GM12878 (cell line): ENCODE measurements at regions not wholly inside any gene's neighbourhood (a gene's known extent, or its start where the extent isn't known, plus 50 kb on each side); places are given as distances from the start of the nearest gene placed in this dataset.

Experiments
- ATAC-seq: fragments of 200-7000 bp; cut with Tn5 transposase; 3 replicates; pipeline ENCODE4 v1.9.1; 2020; ENCODE audit warnings: mild to moderate bottlenecking, moderate library complexity
- BruUV-seq: library from RNA; stranded (reverse); fragments of 400-500 nt; replicated peaks from 2 replicates; lab custom pipeline; 2021; lab: Mats Ljungman, UMichigan
- CTCF ChIA-PET: fragments of 300-600 bp; sonication (Branson Sonifier 250); formaldehyde crosslinking; extraction: SDS; loops from one replicate; lab custom pipeline; 2021; ENCODE audit warnings: inconsistent platforms; lab: Yijun Ruan, JAX
- POLR2A ChIA-PET: fragments of 350-600 bp; formaldehyde crosslinking; extraction: SDS; loops from one replicate; lab custom pipeline; 2021; ENCODE audit warnings: inconsistent platforms; lab: Charles Lee
- RAD21 ChIA-PET: fragments of 300-600 bp; sonication (Branson Sonifier 250); formaldehyde crosslinking; loops from one replicate; lab custom pipeline; 2023; ENCODE audit warnings: antibody characterized with exemption; ENCODE audit not compliant: unreplicated experiment; lab: Charles Lee
- SMC1A ChIA-PET: fragments of 300-600 bp; sonication (Branson Sonifier 250); formaldehyde crosslinking; loops from one replicate; lab custom pipeline; 2023; ENCODE audit not compliant: unreplicated experiment, uncharacterized antibody; lab: Charles Lee
- DNase-seq: peaks from one replicate; pipeline ENCODE4 v3.0.0-alpha.2; 2011; ENCODE audit warnings: low read depth, low spot score
- FAIRE-seq: peaks from 3 replicates; lab custom pipeline; 2011; peaks lifted over from hg19 to GRCh38; lab: Jason Lieb, UNC
- H2AFZ ChIP-seq: 2 replicates; pipeline ENCODE4 v1.6.0; 2011; ENCODE audit warnings: low read depth, low read length, control low read depth; ENCODE audit not compliant: control insufficient read depth
- H3K27ac ChIP-seq: 2 replicates; pipeline ENCODE4 v1.5.1; 2011; ENCODE audit warnings: control low read depth; ENCODE audit not compliant: control insufficient read depth, insufficient read depth
- H3K27me3 ChIP-seq, 2 experiments: replicated peaks in 1 of 2; 2 replicates each; pipeline versions ENCODE4 v1.6.0 to v1.6.1; 2011; ENCODE audit warnings: low read length in 1 of 2; ENCODE audit not compliant: control insufficient read depth in 2 of 2, insufficient read depth in 2 of 2
- H3K36me3 ChIP-seq, 2 experiments: 2 replicates each; pipeline ENCODE4 v1.5.1; 2011; ENCODE audit warnings: low read length in 1 of 2; ENCODE audit not compliant: control insufficient read depth in 2 of 2, insufficient read depth in 2 of 2
- H3K4me1 ChIP-seq: 2 replicates; pipeline ENCODE4 v1.6.1; 2011; ENCODE audit warnings: mild to moderate bottlenecking, low read length, moderate library complexity, mixed read lengths; ENCODE audit not compliant: control insufficient read depth, insufficient read depth
- H3K4me2 ChIP-seq: 2 replicates; pipeline ENCODE4 v1.6.0; 2011; ENCODE audit warnings: control low read depth; ENCODE audit not compliant: control insufficient read depth, insufficient read depth
- H3K4me3 ChIP-seq: fragments of 200-600 bp; sonication (generic); 2 replicates; pipeline ENCODE4 v1.5.1; 2016
- H3K79me2 ChIP-seq: 2 replicates; pipeline ENCODE4 v1.6.0; 2011; ENCODE audit warnings: low read length; ENCODE audit not compliant: control insufficient read depth, insufficient read depth
- H3K9ac ChIP-seq: 2 replicates; pipeline ENCODE4 v1.8.0; 2011; ENCODE audit warnings: low read length, control low read depth, mixed read lengths; ENCODE audit not compliant: control insufficient read depth, insufficient read depth
- H3K9me3 ChIP-seq: replicated peaks from 3 replicates; pipeline ENCODE4 v1.5.1; 2011; ENCODE audit warnings: mild to moderate bottlenecking, low read length; ENCODE audit not compliant: control insufficient read depth, insufficient read depth
- H4K20me1 ChIP-seq: 2 replicates; pipeline ENCODE4 v1.6.0; 2011; ENCODE audit not compliant: control insufficient read depth, insufficient read depth
- CHD2 ChIP-seq: IDR thresholded peaks from 2 replicates; pipeline ENCODE4 v1.6.1; 2011; ENCODE audit warnings: low read depth, low read length, improper control_type of control experiment, borderline replicate concordance
- E2F8 ChIP-seq: fragments of 450-650 bp; IDR thresholded peaks from 2 replicates; pipeline ENCODE4 v1.6.1; 2018; ENCODE audit warnings: mild to moderate bottlenecking, low read depth, moderate library complexity; ENCODE audit not compliant: partially characterized antibody
- IKZF2 ChIP-seq, 2 experiments: fragments of 450-650 bp; IDR thresholded peaks; 2 replicates each; pipeline ENCODE4 v1.6.1; 2017; ENCODE audit warnings: mild to moderate bottlenecking in 2 of 2, moderate library complexity in 2 of 2
- SP1 ChIP-seq: IDR thresholded peaks from one replicate; pipeline ENCODE4 v1.6.1; 2011; ENCODE audit warnings: low read depth, low read length
- SREBF1 ChIP-seq: IDR thresholded peaks from 2 replicates; pipeline ENCODE4 v1.6.1; 2012; ENCODE audit warnings: mild to moderate bottlenecking, low read length
- WRNIP1 ChIP-seq: IDR thresholded peaks from 2 replicates; pipeline ENCODE4 v1.6.1; 2011; ENCODE audit warnings: low read depth, low read length, improper control_type of control experiment, borderline replicate concordance
- WGBS: methylation state at CpG from one replicate; pipeline ENCODE4 v1.1.6; 2016; ENCODE audit warnings: low lambda C conversion rate; ENCODE audit not compliant: insufficient replicate concordance, insufficient coverage; ENCODE audit errors: missing lambda C conversion rate; 5-methylcytosine and 5-hydroxymethylcytosine counted together
- in situ Hi-C: fragments of 300-500 bp; cut with MboI; formaldehyde crosslinking; loops from 9 replicates; pipeline ENCODE4 v1.14.3; 2018; ENCODE audit warnings: mixed read lengths
- intact Hi-C: fragments of 100-400 bp; cut with micrococcal nuclease; formaldehyde crosslinking; loops from one replicate; pipeline ENCODE4 v1.14.2; 2022; ENCODE audit not compliant: unreplicated experiment

- POLR2A ChIA-PET = no interaction called here
- CTCF ChIA-PET = no interaction called here
Observed at GRCh38 chr3:70876154-70876553, 563.7 kb upstream of the MDFIC2 start.

GRCh38 chr3:70874196-70874595 lies 561.8 kb upstream of the MDFIC2 start:
- Histone ChIP-seq H3K36me3 (no peaks in the 10 kb centered on the region), H2AFZ (no peak overlapping the region), H3K9me3 (no peaks in the 10 kb centered on the region), H4K20me1 (no peaks in the 10 kb centered on the region), H3K27ac (no peak overlapping the region), H3K4me3 (no peak overlapping the region), H3K4me1 (no peaks in the 10 kb centered on the region), H3K27me3 (no peaks in the 10 kb centered on the region), H3K79me2 (no peaks in the 10 kb centered on the region), H3K9ac (no peak overlapping the region), H3K4me2 (no peak overlapping the region)
- ChIA-PET RAD21 (no interaction called here), CTCF (no interaction called here), POLR2A (no interaction called here), SMC1A (no interaction called here)
- ATAC-seq (no peak), FAIRE-seq (no peak), DNase-seq (no peak)
- intact Hi-C loops (no loop called here), in situ Hi-C loops (no loop called here)
- 86% methylated on average over 3 of the region's 3 CpGs for WGBS
- no TSS peak for BruUV-seq
- TF ChIP-seq SREBF1 (no peak), WRNIP1 (no peak), SP1 (no peak), CHD2 (no peak), E2F8 (no peak)

More at GRCh38 chr3:70876154-70876553, 563.7 kb upstream of the MDFIC2 start:
- Histone ChIP-seq H3K36me3 (no peaks in the 10 kb centered on the region), H2AFZ (no peak overlapping the region)
- no peak for TF ChIP-seq IKZF2 (IDR thresholded peaks at IDR 0.05)
- TF ChIP-seq, all 136 proteins: peak for 0
- Histone ChIP-seq H3K4me2 (no peak overlapping the region), H3K27me3 (no peaks in the 10 kb centered on the region), H3K27ac (no peak overlapping the region), H3K4me3 (no peak overlapping the region), H4K20me1 (no peaks in the 10 kb centered on the region), H3K4me1 (no peaks in the 10 kb centered on the region), H3K9ac (no peak overlapping the region), H3K9me3 (no peaks in the 10 kb centered on the region), H3K79me2 (no peaks in the 10 kb centered on the region)
- ATAC-seq (no peak), DNase-seq (no peak), FAIRE-seq (no peak)
- WGBS = 0% methylated on average over 3 of the region's 3 CpGs
- intact Hi-C loops (no loop called here), in situ Hi-C loops (no loop called here)
- ChIA-PET RAD21 (no interaction called here), SMC1A (interaction anchor here (0.6 to 1.1 kb wide), 3 partner anchors 9 to 318 kb away, joined by 3 read pairs; no protein-coding TSS in a partner anchor)
- BruUV-seq = no TSS peak
